ENCODE measurements at regions not wholly inside any gene's neighbourhood (a gene's known extent, or its start where the extent isn't known, plus 50 kb on each side); places are given as distances from the start of the nearest gene placed in this dataset.

DNA sequence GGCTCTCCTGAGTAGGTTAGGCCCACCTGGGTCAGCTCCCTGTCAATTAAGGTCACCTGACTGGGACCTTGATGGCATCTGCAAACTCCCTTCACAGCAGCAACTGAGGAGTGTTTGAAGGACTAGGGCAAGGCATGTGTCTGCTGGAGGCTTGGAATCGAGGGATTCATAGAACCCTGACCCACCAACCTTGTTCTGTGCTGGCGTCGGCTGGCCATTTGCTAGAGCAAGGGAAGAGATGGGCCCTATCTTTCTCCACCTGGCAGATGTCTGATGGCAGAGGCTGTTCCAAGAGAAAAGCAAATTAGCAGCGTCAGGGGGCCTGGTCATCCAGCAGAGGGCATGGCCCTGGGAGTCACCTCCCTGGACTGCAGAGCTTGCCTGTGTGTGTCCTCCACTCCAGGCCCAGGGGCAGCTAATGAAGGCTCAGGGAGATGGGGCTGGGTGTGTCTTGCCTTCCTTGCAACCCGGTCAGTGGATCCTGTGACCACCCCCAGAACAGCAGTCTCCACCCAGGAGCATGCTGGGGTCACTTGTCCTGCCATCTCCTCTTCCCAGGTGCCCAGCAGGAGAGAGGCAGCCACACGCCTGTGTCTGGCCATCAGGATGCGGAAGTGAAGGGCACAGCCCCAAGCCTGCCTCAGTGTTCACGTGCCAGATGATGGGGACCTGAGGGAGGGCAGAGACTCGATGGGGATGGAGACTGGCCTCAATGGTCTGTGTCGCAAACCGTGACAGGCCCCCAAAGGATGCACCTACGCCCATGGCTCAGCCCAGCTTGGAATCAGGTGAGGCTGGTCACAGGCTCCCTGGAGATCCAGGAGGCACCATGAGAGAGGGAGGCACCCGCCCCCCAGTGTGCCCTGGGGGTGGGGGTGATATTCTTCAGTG, 53.9 kb downstream of the BARX1 start:
- no peak for ATAC-seq
- intact Hi-C loops (cut with DNase I): no loop called here
- DNase-seq: peak; percentile 6

DNA sequence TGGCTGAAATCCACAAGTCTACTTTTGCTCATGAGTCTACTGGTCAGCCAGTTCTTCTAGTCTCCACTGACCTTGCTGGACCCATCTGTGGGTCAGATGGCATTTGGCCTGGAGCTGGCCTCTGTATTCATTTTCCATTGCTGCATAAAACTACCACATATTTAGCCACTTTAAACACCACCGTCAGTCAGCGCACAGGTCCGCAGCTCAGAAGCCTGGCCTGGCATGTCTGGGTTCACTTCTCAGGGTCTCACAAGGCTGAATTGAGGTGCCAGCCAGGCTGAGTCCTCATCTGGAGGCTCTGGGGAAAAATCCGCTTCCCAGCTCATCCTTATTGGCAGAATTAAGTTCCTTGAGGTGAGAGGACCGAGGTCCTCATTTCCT, 54.7 kb downstream of the BARX1 start:
- DNase-seq: no peak
- intact Hi-C loops (cut with DNase I): no loop called here
- ATAC-seq: no peak

DNA sequence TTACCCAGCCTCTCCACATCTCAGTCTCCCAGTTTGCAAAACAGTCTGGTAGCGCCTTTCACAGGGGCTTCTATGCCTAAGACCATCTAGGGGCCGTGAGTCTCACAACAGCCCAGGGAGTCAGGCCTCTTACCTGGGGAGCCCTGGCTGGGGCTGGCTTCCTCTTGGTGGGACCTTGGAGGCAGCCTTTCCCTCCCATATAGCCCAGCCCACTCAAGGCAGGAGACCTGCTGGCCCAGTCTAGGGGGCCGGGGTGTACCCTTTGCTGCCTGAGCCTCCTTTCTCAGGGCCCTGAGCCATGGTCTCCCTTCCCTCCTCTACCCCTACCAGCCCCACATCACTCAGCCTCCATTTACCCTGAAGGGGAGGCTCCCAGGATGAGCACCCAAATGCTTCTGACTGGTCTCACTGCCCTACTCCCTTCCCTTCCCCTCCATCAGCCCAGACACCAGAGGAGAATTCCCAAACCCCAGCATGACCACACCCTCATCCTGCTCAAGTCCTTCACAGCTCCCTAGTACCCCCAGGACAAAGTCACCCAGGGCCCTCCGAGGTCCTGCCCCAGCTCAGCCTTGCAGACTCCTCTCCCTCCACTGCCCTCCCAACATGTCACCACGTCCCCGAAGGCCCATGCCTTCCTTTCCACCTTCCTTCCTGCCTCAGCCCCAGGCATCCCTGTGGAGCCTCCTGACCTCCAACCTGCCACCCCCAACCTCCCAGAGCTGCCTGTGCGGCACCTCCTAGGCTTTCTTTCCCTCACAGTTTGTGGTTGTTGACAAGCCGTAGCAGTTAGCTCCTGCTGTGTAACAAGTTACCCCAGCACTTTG, 55.3 kb downstream of the BARX1 start:
- no peak for ATAC-seq
- intact Hi-C loops (cut with DNase I): no loop called here
- peak; percentile 6 for DNase-seq

- ATAC-seq: no peak
- DNase-seq: peak; percentile 7
- intact Hi-C loops (cut with DNase I): no loop called here
Measured at GRCh38 chr9:93898502-93899426, 56.4 kb downstream of the BARX1 start.

- DNase-seq (no peak), ATAC-seq (no peak)
- intact Hi-C loops (cut with DNase I): no loop called here
Measured at GRCh38 chr9:93898026-93898425, 57.1 kb downstream of the BARX1 start.

- ATAC-seq (no peak), DNase-seq (peak; percentile 3)
- intact Hi-C loops (cut with DNase I): no loop called here
Measured at GRCh38 chr9:93897075-93897970, 57.8 kb downstream of the BARX1 start.

DNA sequence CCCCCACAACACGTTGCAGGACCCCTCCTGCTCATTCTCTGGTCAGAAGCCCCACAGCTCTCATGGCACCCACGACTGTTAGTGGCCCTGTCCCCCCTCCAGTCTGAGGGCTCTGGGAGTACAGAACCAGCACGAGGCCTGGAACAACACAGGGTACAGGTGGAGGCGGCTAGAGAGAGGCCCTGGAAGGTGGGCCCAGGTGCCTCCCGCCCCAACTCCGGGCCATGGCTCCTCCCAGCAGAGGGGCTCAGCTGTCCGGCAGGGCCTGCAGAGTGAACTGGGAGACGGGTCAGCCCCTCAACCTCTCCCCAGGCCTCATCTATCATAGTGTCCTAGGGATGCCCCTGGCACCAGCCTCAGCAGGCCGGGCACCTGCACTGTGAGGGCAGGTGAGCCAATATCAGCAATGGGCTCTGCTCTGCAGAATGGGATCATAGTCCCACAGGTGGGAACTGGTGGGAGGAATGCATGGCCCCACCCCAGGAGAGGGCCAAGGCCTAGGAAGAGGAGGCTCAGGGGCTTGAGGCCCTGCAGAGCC, 58.6 kb downstream of the BARX1 start:
- peak; percentile 11 for DNase-seq
- no peak for ATAC-seq
- intact Hi-C loops (cut with DNase I): no loop called here

- intact Hi-C loops (cut with DNase I): no loop called here
- ATAC-seq (no peak), DNase-seq (peak; percentile 7)
Measured at GRCh38 chr9:93896093-93896492, 59.1 kb downstream of the BARX1 start.

- ATAC-seq (no peak), DNase-seq (peak; percentile 0)
- intact Hi-C loops (cut with DNase I): no loop called here
Measured at GRCh38 chr9:93895535-93895934, 59.6 kb downstream of the BARX1 start.

DNA sequence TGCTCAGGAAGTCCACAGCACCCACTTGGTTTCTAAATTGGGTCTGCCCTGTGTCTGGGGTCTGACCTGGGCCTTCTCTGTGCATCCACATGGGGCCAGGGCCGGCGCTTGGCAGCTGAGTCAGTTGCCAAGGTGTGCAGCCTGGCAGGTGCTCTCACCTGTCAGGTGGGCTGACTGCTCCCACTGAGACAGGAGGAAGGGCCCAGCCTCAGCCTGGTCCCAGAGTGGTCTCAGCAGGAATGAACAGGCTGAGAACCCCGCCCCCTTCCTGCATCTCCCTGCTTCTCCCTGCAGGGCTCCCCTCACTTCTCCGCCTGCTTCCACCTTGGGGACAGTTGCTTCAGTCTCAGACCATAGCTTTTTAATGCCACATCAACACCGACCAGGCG, 60.5 kb downstream of the BARX1 start:
- intact Hi-C loops (cut with DNase I): no loop called here
- DNase-seq (peak; percentile 11), ATAC-seq (no peak)

DNA sequence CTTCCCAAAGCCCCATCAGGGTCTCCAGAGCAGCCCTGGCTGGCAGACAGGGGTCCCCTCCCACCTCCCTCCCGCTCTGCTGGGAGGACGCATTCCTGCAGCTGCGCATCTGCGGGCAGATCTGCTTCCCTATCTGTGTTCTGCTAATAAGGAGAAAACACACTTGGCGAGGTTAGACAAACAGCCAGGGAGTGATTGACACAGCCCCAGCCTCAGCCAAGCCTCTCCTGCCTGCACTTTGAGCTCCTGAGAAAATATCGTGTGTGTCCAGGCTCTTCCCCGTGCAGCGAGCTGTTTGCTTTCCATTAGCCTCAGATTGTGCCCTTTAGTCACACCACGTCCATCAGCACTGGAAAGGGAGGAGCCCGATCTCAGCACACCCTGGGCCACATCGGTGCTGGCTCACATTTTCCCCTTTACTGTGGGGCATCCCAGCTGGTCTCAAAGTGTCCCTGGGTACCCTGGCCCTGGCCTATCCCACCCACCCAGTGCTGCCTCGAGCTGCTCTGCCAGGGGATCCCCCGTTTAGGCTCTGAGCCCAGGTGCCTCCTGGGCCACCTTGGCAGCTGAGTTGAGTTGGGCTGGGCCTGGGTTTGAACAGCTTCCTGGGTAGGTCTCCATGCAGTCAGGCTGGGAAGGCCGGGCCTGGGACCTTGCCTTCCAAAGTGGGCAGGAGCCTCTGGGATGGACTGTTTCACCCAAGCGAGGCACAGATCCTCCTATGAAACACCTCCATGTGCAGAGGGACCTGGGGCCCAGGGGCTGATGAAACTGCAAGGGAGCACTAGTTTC, 61.1 kb downstream of the BARX1 start:
- DNase-seq (peak; percentile 8), ATAC-seq (no peak)
- intact Hi-C loops (cut with DNase I): no loop called here

DNA sequence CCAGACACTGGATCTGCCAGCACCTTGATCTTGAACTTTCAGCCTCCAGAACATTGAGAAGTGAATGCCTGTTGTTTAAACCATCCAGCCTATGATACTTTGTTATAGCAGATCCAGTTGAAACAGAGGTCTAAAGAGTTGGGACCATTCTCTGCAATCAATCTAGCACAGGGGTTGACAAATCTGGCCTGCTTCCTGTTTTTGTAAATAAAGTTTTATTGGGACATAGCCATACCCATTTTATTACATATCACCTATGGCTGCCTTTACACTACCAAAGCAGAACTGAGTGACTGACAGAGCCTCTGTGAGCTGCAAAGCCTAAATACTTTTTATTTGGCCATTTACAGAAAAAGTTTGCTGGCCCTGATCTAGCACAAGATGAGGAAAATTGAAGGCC, 62.0 kb downstream of the BARX1 start:
- intact Hi-C loops (cut with DNase I): no loop called here
- ATAC-seq: no peak
- no peak for DNase-seq

- intact Hi-C loops (cut with DNase I): no loop called here
- no peak for ATAC-seq
- DNase-seq: no peak
Measured at GRCh38 chr9:93892748-93893147, 62.4 kb downstream of the BARX1 start.

- DNase-seq: no peak
Measured at GRCh38 chr9:93891549-93892310, 63.4 kb downstream of the BARX1 start.

GRCh38 chr9:93891050-93891449, 64.1 kb downstream of the BARX1 start:
- DNase-seq: no peak
- no peak for ATAC-seq
- intact Hi-C loops (cut with DNase I): no loop called here

More at GRCh38 chr9:93891549-93892310, 63.4 kb downstream of the BARX1 start:
- no peak for ATAC-seq
- intact Hi-C loops (cut with DNase I): no loop called here

GRCh38 chr9:93890436-93890935, 64.7 kb downstream of the BARX1 start:
- DNase-seq (no peak), ATAC-seq (no peak)
- intact Hi-C loops (cut with DNase I): no loop called here
